Natural killer cell (primary cell): ENCODE measurements at regions not wholly inside any gene's neighbourhood (a gene's known extent, or its start where the extent isn't known, plus 50 kb on each side); places are given as distances from the start of the nearest gene placed in this dataset.

Source experiments
- ATAC-seq, 3 donors: fragments of 150-1000 bp in 2 of 3; fragments of 200-7000 bp in 1 of 3; cut with Tn5 transposase; 1 replicate in 1 of 3; 2 replicates in 2 of 3; pipeline ENCODE4 v1.10.0; 2021; ENCODE audit warnings: mild to moderate bottlenecking in 2 of 3, moderate library complexity in 2 of 3
- DNase-seq, 2 donors: peaks; one replicate each; pipeline versions ENCODE4 v3.0.0 to v3.0.0-alpha.2; 2013 to 2021; ENCODE audit warnings: mixed read lengths in 1 of 2
- H3K27ac ChIP-seq: one replicate; pipeline ENCODE4 v1.5.1; 2013; ENCODE audit warnings: mild to moderate bottlenecking, low read length
- H3K27me3 ChIP-seq: one replicate; pipeline ENCODE4 v1.6.1; 2013; ENCODE audit warnings: low read length; ENCODE audit not compliant: control insufficient read depth, insufficient read depth
- H3K36me3 ChIP-seq: one replicate; pipeline ENCODE4 v1.6.1; 2013; ENCODE audit warnings: low read length; ENCODE audit not compliant: control insufficient read depth, insufficient read depth
- H3K4me1 ChIP-seq: one replicate; pipeline ENCODE4 v1.6.1; 2013; ENCODE audit warnings: low read length; ENCODE audit not compliant: control insufficient read depth, insufficient read depth
- H3K4me3 ChIP-seq: one replicate; pipeline ENCODE4 v1.5.1; 2013; ENCODE audit warnings: low read length
- H3K9me3 ChIP-seq: one replicate; pipeline ENCODE4 v1.6.1; 2013; ENCODE audit warnings: low read length; ENCODE audit not compliant: control insufficient read depth, insufficient read depth
- H3K27ac Mint-ChIP-seq, 2 donors: one replicate each; pipeline ENCODE4 v1.8.0; 2022; ENCODE audit warnings: mild to moderate bottlenecking in 2 of 2, mixed read lengths in 2 of 2, moderate library complexity in 1 of 2
- H3K27me3 Mint-ChIP-seq, 2 donors: one replicate each; pipeline ENCODE4 v1.8.0; 2022; ENCODE audit warnings: low read depth in 2 of 2, mixed read lengths in 2 of 2
- H3K36me3 Mint-ChIP-seq: one replicate; pipeline ENCODE4 v1.8.0; 2022; ENCODE audit warnings: mixed read lengths
- H3K4me1 Mint-ChIP-seq, 2 donors: one replicate each; pipeline ENCODE4 v1.8.0; 2022; ENCODE audit warnings: mixed read lengths in 2 of 2
- H3K4me3 Mint-ChIP-seq: one replicate; pipeline ENCODE4 v1.8.0; 2022; ENCODE audit warnings: mild to moderate bottlenecking, moderate library complexity, mixed read lengths
- H3K9me3 Mint-ChIP-seq, 2 donors: one replicate each; pipeline ENCODE4 v1.8.0; 2022; ENCODE audit warnings: mixed read lengths in 2 of 2
- CTCF ChIP-seq: fragments of 200-600 bp; IDR thresholded peaks from one replicate; pipeline ENCODE4 v1.8.0; 2022; ENCODE audit warnings: antibody characterized with exemption
- WGBS: methylation state at CpG from one replicate; pipeline ENCODE4 v1.1.7; 2013; ENCODE audit warnings: missing lambda C conversion rate; ENCODE audit not compliant: insufficient coverage; 5-methylcytosine and 5-hydroxymethylcytosine counted together
- intact Hi-C: fragments of 100-400 bp; cut with micrococcal nuclease; formaldehyde crosslinking; loops from one replicate; pipeline ENCODE4 v1.14.2; 2022

GRCh38 chr3:176587089-176587488, 610.2 kb downstream of the TBL1XR1 start:
- no peaks in the 10 kb centered on the region for H3K9me3 ChIP-seq
- Mint-ChIP-seq H3K4me1 (no peaks in the 10 kb centered on the region), H3K36me3 (no peaks in the 10 kb centered on the region), H3K4me3 (no peak overlapping the region), H3K27me3 (no peaks in the 10 kb centered on the region), H3K9me3 (peaks cover 3 to 4% of the 10 kb centered on the region in 2 donors), H3K27ac (no peak overlapping the region)
- no peaks in the 10 kb centered on the region for H3K36me3 ChIP-seq
- no peak overlapping the region for H3K27ac ChIP-seq
- WGBS: 76% methylated on average over 2 of the region's 2 CpGs
- DNase-seq (no peak), ATAC-seq (no peak)
- H3K4me1 ChIP-seq: no peaks in the 10 kb centered on the region
- TF ChIP-seq CTCF: no peak
- H3K4me3 ChIP-seq: no peak overlapping the region
- H3K27me3 ChIP-seq: no peaks in the 10 kb centered on the region
- intact Hi-C loops: no loop called here

- H3K4me1 ChIP-seq: no peaks in the 10 kb centered on the region
- no peaks in the 10 kb centered on the region for H3K36me3 ChIP-seq
- peaks cover 6 to 12% of the 10 kb centered on the region in 2 donors for H3K9me3 Mint-ChIP-seq
- H3K36me3 Mint-ChIP-seq: no peaks in the 10 kb centered on the region
- ATAC-seq (no peak), DNase-seq (no peak)
- no peak for TF ChIP-seq CTCF
- no peaks in the 10 kb centered on the region for H3K9me3 ChIP-seq
- intact Hi-C loops: no loop called here
- H3K27me3 Mint-ChIP-seq: no peaks in the 10 kb centered on the region
- no peak overlapping the region for H3K27ac Mint-ChIP-seq
- H3K4me1 Mint-ChIP-seq: no peaks in the 10 kb centered on the region
- H3K4me3 ChIP-seq: no peak overlapping the region
- no peak overlapping the region for H3K27ac ChIP-seq
- H3K27me3 ChIP-seq: no peaks in the 10 kb centered on the region
- no peak overlapping the region for H3K4me3 Mint-ChIP-seq
Observed at GRCh38 chr3:176584413-176585176, 612.7 kb downstream of the TBL1XR1 start.

- H3K27ac ChIP-seq: no peak overlapping the region
- Mint-ChIP-seq H3K4me3 (no peak overlapping the region), H3K9me3 (peaks cover 6 to 12% of the 10 kb centered on the region in 2 donors), H3K27ac (no peak overlapping the region), H3K27me3 (no peaks in the 10 kb centered on the region), H3K36me3 (no peaks in the 10 kb centered on the region), H3K4me1 (no peaks in the 10 kb centered on the region)
- ATAC-seq (no peak), DNase-seq (no peak)
- whole genome bisulfite sequencing: 100% methylated on average over 1 of the region's 1 CpG
- no peaks in the 10 kb centered on the region for H3K36me3 ChIP-seq
- H3K4me3 ChIP-seq: no peak overlapping the region
- no peak for TF ChIP-seq CTCF
- no peaks in the 10 kb centered on the region for H3K4me1 ChIP-seq
- intact Hi-C loops: no loop called here
- no peaks in the 10 kb centered on the region for H3K9me3 ChIP-seq
- H3K27me3 ChIP-seq: no peaks in the 10 kb centered on the region
Observed at GRCh38 chr3:176583956-176584355, 613.3 kb downstream of the TBL1XR1 start.

- ATAC-seq (no peak), DNase-seq (no peak)
- H3K9me3 ChIP-seq: no peaks in the 10 kb centered on the region
- no peaks in the 10 kb centered on the region for H3K36me3 ChIP-seq
- no CpG with 5 or more reads among the region's 1 CpG for WGBS
- H3K27ac ChIP-seq: no peak overlapping the region
- no peak for TF ChIP-seq CTCF
- H3K27me3 Mint-ChIP-seq: no peaks in the 10 kb centered on the region
- H3K27ac Mint-ChIP-seq: no peak overlapping the region
- no peaks in the 10 kb centered on the region for H3K27me3 ChIP-seq
- H3K9me3 Mint-ChIP-seq: peaks cover 8 to 21% of the 10 kb centered on the region in 2 donors
- no peak overlapping the region for H3K4me3 Mint-ChIP-seq
- no peaks in the 10 kb centered on the region for H3K36me3 Mint-ChIP-seq
- no peaks in the 10 kb centered on the region for H3K4me1 ChIP-seq
- no peaks in the 10 kb centered on the region for H3K4me1 Mint-ChIP-seq
- no peak overlapping the region for H3K4me3 ChIP-seq
- intact Hi-C loops: no loop called here
Observed at GRCh38 chr3:176581589-176581988, 615.7 kb downstream of the TBL1XR1 start.
